ENCODE measurements at regions not wholly inside any gene's neighbourhood (a gene's known extent, or its start where the extent isn't known, plus 50 kb on each side); places are given as distances from the start of the nearest gene placed in this dataset.

DNA sequence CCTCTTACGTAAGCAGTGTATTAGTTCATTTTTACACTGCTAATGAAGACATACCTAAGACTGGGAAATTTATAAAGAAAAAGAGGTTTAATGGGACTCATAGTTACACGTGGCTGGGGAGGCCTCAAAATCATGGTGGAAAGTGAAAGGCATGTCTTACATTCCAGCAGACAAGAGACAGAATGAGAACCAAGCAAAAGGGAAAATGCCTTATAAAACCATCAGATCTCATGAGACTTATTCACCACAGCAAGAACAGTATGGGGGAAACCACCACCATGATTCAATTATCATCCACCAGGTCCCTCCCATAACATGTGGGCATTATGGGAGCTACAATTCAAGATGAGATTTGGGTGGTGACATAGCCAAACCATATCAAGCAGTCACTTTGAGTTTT, 126.3 kb upstream of the CXCL12 start:
- H3F3A ChIP-seq (ENCODE audit: insufficient read depth), result no peaks in the 10 kb centered on the region
- no peak overlapping the region for H3K9ac ChIP-seq (ENCODE audit: low read length)
- no peaks in the 10 kb centered on the region for H3K79me2 ChIP-seq (ENCODE audit: insufficient read depth, low read length)
- no peaks in the 10 kb centered on the region for H3K9me2 ChIP-seq (replicated peaks; ENCODE audit: insufficient read depth, low read length)
- H4K20me1 ChIP-seq (ENCODE audit: low read depth, low read length), result no peaks in the 10 kb centered on the region
- H3K27me3 ChIP-seq (ENCODE audit: low read length), result no peaks in the 10 kb centered on the region
- H2AFZ ChIP-seq (ENCODE audit: low read depth, low read length, severe bottlenecking), result no peak overlapping the region
- no peaks in the 10 kb centered on the region for H3K9me3 ChIP-seq (ENCODE audit: insufficient read depth, low read length)
- H3K4me3 ChIP-seq (ENCODE audit: insufficient read depth, low read length, poor library complexity, severe bottlenecking), result no peak overlapping the region
- H3K36me3 ChIP-seq (ENCODE audit: low read length), result no peaks in the 10 kb centered on the region
- no peak overlapping the region for H3K27ac ChIP-seq (ENCODE audit: low read depth, low read length)
- TF ChIP-seq, protein P1, sequence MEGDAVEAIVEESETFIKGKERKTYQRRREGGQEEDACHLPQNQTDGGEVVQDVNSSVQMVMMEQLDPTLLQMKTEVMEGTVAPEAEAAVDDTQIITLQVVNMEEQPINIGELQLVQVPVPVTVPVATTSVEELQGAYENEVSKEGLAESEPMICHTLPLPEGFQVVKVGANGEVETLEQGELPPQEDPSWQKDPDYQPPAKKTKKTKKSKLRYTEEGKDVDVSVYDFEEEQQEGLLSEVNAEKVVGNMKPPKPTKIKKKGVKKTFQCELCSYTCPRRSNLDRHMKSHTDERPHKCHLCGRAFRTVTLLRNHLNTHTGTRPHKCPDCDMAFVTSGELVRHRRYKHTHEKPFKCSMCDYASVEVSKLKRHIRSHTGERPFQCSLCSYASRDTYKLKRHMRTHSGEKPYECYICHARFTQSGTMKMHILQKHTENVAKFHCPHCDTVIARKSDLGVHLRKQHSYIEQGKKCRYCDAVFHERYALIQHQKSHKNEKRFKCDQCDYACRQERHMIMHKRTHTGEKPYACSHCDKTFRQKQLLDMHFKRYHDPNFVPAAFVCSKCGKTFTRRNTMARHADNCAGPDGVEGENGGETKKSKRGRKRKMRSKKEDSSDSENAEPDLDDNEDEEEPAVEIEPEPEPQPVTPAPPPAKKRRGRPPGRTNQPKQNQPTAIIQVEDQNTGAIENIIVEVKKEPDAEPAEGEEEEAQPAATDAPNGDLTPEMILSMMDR (IDR thresholded peaks at IDR 0.05; ENCODE audit: insufficient read depth, low read length, poor library complexity, severe bottlenecking), result no peak
- no peak for TF ChIP-seq EZH2phosphoT487 (conservative IDR thresholded peaks at IDR 0.05; ENCODE audit: low read length)
- H3K4me2 ChIP-seq (ENCODE audit: low read depth, low read length, poor library complexity, severe bottlenecking), result no peak overlapping the region

DNA sequence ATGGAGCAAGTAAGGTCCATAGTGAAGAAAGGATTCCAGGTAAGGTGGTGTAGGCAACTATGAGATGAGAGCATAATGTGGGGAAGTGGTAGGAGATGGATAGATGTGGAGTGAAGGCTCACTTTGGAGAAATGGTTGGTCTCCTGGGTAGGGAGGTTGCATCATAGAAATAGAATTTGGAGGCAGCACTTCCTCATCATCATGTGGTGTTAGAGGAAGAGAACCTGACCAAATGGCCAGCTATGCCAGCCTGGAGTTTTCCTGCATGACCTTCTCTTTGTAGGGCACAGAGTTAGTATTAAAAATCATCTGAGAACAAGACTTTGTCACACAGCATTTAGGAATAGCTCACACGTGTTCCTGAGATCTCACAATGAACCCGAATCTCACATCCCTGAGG, 126.7 kb upstream of the CXCL12 start:
- Histone ChIP-seq H3F3A (ENCODE audit: insufficient read depth) (no peaks in the 10 kb centered on the region), H3K9ac (ENCODE audit: low read length) (no peak overlapping the region), H3K79me2 (ENCODE audit: insufficient read depth, low read length) (no peaks in the 10 kb centered on the region), H3K27ac (ENCODE audit: low read depth, low read length) (no peak overlapping the region), H2AFZ (ENCODE audit: low read depth, low read length, severe bottlenecking) (no peak overlapping the region), H3K36me3 (ENCODE audit: low read length) (no peaks in the 10 kb centered on the region), H4K20me1 (ENCODE audit: low read depth, low read length) (no peaks in the 10 kb centered on the region), H3K27me3 (ENCODE audit: low read length) (no peaks in the 10 kb centered on the region), H3K9me3 (ENCODE audit: insufficient read depth, low read length) (no peaks in the 10 kb centered on the region), H3K4me3 (ENCODE audit: insufficient read depth, low read length, poor library complexity, severe bottlenecking) (no peak overlapping the region), H3K4me2 (ENCODE audit: low read depth, low read length, poor library complexity, severe bottlenecking) (no peak overlapping the region), H3K9me2 (replicated peaks; ENCODE audit: insufficient read depth, low read length) (no peaks in the 10 kb centered on the region)
- no peak for TF ChIP-seq EZH2phosphoT487 (conservative IDR thresholded peaks at IDR 0.05; ENCODE audit: low read length)
- TF ChIP-seq, protein P1 (IDR thresholded peaks at IDR 0.05; ENCODE audit: insufficient read depth, low read length, poor library complexity, severe bottlenecking), result no peak

- Histone ChIP-seq H3K27ac (ENCODE audit: low read depth, low read length) (no peak overlapping the region), H3F3A (ENCODE audit: insufficient read depth) (no peaks in the 10 kb centered on the region), H3K9me2 (replicated peaks; ENCODE audit: insufficient read depth, low read length) (no peaks in the 10 kb centered on the region), H3K79me2 (ENCODE audit: insufficient read depth, low read length) (no peaks in the 10 kb centered on the region), H3K36me3 (ENCODE audit: low read length) (no peaks in the 10 kb centered on the region), H3K4me3 (ENCODE audit: insufficient read depth, low read length, poor library complexity, severe bottlenecking) (no peak overlapping the region), H3K4me2 (ENCODE audit: low read depth, low read length, poor library complexity, severe bottlenecking) (no peak overlapping the region), H3K9me3 (ENCODE audit: insufficient read depth, low read length) (no peaks in the 10 kb centered on the region), H4K20me1 (ENCODE audit: low read depth, low read length) (no peaks in the 10 kb centered on the region), H3K9ac (ENCODE audit: low read length) (no peak overlapping the region), H2AFZ (ENCODE audit: low read depth, low read length, severe bottlenecking) (no peak overlapping the region), H3K27me3 (ENCODE audit: low read length) (no peaks in the 10 kb centered on the region)
- no peak for TF ChIP-seq EZH2phosphoT487 (conservative IDR thresholded peaks at IDR 0.05; ENCODE audit: low read length)
- TF ChIP-seq, protein P1 (IDR thresholded peaks at IDR 0.05; ENCODE audit: insufficient read depth, low read length, poor library complexity, severe bottlenecking), result no peak
These were observed 127.6 kb upstream of the CXCL12 start for GRCh38 chr10:44512431-44513022.
